ENCODE measurements at regions not wholly inside any gene's neighbourhood (a gene's known extent, or its start where the extent isn't known, plus 50 kb on each side); places are given as distances from the start of the nearest gene placed in this dataset.

- TF ChIP-seq CTCF (IDR thresholded peaks at IDR 0.05) (no peak), POLR2A (IDR thresholded peaks at IDR 0.05) (no peak)
Measured at GRCh38 chr20:48201885-48202284, 416.6 kb upstream of the SULF2 start.

Measured in esophagus squamous epithelium (tissue), 4 donors.